GM18907 (cell line): ENCODE measurements at regions not wholly inside any gene's neighbourhood (a gene's known extent, or its start where the extent isn't known, plus 50 kb on each side); places are given as distances from the start of the nearest gene placed in this dataset.

Experiments
- ATAC-seq: cut with Tn5 transposase; IDR thresholded peaks from one replicate; pipeline ENCODE4 v1.9.1; 2021; ENCODE audit warnings: mild to moderate bottlenecking, moderate library complexity; ENCODE audit not compliant: unreplicated experiment

DNA sequence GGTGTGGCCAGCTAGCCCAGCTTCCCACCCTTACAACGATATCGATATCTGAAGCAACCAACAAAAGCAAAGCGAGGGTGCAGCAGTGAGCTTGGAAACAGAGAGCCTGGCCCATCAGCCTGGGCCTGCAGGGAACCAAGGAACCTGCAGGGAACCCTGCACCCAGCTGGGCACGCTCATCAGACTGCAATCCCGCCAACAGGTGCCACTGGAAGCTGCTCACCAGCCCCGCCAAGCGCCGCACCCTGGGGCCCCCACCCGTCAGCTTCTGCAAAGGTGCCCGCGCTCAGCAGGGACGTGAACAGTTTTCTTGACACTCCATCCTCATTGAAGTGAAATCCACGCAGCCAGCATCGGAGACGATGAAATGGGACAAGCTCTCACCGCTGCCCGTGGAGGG, 250.7 kb downstream of the RBFOX3 start:
- ATAC-seq: no peak

DNA sequence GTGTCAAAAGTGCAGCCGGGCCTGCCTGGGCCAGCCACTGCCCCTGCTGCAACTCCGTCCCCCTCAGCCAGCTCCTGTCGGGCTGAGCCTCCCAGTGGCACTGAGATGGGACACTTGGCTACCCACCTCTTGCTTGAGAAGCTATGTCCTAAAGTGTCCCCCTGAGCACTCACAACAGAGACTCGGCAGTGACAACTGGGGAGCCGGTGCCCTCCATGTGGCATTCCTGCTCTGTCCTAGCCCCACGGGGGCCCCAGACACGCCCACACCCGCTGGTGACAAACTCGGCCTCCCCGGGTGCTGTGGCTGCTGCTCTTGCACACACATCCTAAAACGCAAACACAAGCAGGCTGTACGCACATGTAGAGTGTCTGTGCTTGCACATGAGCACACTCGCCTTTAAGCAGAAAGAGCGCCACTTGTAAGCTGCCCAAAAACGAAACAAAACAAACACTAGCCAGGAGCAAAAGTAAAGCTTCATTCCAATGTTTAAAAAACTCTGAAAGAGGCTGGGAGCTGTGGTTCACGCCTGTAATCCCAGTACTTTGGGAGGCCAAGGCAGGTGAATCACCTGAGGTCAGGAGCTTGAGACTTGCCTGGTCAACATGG, 253.9 kb downstream of the RBFOX3 start:
- ATAC-seq: no peak

DNA sequence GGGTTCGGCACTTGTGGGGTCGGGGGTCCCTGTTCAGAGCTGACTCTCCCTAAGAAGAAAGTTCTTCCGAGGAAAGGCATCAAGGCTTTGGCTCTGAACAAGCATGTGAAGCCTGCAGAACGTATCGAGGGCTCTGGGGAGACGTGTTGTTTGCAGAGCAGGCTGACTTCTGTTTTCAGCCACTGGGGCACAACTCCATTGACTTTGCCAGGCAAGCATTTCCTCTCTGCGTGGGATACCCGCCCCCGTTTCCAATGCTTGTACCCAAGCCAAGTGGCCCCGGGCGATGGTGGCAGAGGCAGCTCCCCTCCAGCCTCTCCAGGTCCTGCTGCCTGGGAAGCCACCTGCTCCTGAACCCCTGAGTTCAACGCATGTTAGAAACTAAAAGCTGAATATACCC, 255.7 kb downstream of the RBFOX3 start:
- no peak for ATAC-seq

DNA sequence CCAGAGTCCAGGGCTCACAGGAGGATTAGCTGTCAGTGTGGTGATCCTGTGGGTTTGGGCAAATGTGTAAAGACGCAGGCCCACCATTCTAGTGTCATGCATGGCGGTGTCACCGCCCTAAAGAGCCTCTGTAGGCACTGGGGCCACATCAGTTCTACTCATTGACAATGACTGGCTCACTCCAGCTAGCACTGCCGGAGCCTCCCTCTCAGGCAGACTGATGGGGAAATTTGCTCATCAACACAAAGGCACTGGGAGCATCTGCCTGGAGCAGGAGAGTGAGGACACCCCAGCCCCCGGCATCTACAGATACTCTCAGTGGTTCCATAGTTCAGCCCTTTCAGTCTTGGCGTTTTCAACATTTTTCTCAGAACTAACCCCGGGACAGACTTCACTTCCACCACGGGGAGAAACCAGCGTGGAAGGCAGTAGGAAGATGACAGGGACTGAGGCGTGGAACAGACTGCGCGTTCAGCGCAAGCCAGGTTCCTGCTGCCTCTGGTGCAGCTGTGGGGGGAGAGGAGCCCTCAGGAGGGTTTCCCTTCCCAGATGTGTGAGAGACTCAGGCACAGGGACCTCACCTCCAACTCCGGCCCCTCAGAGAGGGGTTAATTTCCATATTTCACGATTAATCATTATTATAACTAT, 256.6 kb downstream of the RBFOX3 start:
- no peak for ATAC-seq

DNA sequence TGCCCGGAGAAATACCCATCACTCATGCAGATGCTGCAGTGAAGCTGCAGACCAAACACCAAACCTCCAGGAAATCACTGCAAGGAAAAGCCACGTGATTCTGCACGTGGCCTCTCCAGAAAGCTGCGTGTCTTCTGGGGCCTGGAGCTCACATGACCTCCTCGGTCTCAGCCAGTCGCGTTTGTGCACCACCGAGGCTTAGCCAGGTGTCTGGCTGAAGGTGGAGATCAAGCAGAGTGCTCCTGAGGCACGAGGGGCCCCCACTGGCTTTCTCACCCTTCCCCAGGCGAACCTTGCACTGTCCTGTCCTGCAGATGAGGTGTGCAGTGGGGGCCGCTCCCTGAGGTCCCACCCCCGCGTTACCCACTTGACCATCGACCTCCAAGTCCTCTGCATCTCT, 257.3 kb downstream of the RBFOX3 start:
- ATAC-seq: no peak

DNA sequence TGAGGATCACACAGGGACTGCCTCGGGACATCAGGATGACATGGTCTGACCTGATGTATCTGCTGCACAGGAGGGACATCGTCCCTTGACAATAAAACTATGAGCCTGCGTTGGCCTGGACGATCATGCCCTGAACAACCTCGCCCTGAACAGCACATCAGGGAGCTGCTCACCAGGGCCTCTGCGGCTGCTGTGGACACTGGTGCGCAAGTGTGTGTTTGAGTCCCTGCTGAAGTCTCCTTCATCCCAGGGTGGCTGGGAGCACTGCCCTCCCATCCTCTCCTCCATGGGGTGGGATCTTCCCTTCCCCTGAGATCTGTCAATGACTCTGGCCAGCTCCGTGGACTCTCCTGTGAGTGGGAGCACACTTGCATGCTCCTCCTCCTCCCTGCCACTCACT, 257.8 kb downstream of the RBFOX3 start:
- no peak for ATAC-seq

DNA sequence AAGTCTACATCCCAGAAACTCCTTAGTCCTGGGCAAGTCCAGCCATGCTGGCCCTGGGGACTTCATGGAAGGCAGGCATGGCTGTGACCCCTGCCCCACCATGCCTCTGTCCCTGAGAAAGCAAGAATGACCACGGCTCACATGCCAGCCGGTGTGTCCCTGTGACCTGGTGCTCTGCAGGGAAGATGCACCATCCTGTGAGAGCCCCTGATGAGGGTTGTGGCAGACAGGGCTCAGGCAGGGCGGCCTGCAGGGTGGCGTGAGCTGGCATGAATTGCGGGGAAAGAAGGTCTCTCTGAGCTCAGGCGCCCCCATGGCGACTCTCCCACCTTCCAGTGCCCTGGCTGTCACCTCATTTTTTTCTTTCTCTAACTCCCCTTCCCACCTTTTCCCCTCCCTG, 260.3 kb downstream of the RBFOX3 start:
- ATAC-seq: no peak

DNA sequence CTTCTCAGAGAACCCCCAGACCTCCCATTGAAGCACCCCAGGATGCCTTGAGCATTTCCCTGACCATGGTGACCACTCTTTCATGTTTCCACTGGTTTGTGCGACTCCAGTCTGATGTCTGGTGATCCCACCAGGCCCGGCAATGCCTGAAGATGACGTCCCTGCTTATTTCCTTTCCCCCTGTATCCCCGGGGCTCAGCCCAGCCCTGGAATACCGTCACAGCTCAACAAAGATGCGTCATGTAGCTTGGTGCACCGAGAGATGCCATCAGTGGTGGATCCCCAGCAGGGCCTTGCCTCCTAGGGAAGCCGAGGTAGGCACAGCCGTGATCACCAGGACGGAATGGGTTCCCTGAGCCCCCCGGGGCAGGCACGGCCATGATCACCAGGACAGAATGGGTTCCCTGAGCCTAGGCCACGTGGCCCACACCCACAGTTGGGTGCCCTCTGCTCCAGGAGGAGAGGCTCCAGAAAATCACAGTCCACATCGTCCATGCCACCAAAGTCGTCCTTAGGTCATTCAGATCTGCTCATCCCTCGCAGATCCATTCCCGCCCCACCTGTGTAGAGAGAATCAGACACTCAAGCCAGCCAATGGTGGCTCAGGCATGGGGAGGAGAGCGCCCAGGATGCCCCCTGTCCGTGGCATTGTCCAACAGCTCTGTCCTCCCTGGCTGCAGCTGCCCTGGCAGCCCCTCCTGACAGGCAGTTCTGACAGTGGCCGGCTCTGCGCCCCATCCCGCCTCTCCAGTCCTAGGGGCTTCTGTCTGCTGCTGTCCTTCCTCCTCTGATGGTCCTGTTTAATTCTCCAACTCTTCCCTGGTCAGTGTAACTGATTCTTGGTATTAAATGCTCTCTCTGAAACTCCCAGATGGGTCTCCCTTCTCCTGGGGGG, 261.1 kb downstream of the RBFOX3 start:
- ATAC-seq: no peak

DNA sequence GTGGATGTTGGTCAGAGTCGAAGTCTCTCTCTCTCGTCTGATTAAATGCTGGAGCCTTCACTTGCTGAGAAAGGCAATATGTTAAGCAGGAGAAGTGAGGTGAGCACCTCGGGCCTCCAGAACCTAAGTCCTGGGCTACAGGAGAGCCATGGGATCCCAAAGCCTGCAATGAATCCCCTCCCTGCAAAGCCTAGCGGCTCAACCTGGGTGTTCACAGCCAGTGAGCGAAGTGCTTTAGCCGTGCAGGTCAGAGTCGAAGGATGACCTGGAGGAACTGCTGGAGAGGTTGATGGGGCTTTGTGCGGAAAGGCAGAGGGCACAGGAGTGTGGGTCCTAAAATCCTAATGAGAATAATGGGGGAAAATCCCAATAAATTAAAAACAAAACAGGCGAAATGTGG, 267.8 kb downstream of the ENGASE start:
- no peak for ATAC-seq

DNA sequence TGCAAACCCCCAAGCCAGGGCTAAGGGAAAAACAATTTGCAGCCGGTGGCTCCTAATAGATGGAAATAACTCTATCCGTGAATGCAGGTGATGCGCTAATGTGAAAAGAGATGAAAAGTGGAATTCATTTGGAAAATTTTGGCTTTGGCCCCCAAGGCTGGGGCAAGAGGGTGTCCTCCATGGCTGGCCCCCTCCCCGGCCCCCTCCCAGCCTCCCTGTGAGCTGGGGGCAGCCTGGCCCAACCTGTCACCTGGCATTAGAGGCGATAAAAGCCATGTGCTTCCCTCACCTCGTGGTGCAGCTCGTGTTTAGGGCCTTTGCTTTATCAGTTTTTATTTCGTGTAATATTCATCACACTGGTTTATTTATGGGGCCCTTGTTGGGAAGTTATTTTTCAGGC, 267.2 kb downstream of the ENGASE start:
- ATAC-seq: no peak

DNA sequence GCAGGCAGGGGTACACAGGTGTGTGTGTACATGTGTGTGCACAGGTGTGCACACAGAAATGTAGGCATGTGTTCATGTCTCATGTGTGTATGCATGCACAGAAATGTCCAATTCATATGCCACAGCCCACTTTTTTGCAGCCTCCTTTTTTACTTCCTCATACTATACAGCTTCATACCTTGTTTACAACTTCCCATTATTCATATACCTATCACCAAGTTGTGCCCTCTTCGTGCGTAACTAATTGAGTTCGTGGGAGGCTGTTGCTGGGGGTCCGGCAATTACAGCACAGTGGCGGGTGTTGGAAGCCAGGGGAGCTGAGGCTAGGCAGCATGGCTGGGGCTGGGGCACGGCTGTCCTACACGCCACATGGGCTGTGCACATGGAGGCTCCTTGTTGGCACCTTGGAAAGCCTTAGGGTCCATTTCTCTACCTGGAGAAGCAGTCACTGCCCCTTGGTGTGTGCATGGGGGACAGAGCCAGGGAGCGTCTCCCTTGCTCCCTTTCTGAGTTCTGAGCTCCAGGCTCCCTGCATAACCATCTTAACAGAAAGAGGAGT, 266.7 kb downstream of the ENGASE start:
- peak; percentile 10 for ATAC-seq

DNA sequence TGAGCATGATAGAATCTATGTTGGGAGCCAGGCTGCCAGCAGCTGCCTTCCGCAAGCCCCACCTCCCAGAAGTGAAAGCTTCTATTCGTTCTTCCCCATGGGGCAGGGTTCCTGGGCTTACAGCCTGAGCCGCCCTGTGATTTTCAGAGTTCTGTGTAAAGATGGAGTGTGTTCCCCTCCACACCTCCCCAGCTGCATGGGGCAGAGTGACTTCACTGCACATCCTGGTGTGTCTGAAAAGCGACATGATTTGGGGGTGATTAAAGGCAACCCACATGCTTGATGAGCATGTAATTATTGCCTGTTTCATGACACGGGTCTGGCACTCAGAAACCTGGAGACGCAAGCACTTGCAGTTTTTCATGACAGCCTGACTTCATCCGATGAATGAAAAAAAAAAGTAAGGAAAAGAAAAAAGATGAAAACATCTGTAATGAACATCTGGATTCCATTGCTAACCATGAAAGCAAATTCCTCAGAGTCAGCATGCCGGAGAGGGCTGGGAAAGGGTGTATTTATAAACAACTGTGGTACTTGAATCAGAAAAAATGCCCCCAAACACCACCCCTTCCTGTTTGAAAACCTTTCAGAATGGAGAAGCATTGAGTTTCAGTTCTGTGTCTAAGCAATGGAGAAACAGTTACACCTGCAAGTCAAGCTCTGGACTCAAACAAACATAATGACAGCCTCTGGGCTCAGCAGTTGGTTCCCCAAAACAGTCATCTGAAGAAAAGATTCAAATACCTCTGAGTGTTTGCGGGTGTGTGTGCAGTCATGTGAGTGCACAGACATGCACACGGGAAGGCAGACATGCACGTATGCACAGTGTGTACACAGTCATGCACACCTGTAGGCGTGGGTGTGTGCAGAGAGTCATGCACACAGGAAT, 266.0 kb downstream of the ENGASE start:
- ATAC-seq: peak; percentile 68

DNA sequence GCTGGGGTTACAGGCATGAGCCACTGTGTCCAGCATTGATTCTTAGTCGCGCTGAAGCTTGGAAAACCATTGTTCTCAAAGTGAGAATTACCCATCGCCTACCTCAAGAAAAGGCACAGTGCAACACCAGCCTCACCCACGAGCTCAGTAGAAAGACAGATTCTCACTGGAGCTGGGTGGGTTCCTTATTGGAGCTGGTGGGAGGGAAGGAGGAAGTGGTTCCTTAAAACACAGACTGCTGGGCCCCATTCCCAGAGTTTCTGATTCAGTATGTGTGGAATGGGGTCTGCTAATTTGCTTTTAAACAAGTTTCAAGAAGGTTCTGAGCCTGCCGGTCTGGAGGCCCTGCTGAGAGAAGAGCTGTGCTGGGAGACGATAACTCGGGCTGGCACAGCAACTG, 264.7 kb downstream of the ENGASE start:
- no peak for ATAC-seq

DNA sequence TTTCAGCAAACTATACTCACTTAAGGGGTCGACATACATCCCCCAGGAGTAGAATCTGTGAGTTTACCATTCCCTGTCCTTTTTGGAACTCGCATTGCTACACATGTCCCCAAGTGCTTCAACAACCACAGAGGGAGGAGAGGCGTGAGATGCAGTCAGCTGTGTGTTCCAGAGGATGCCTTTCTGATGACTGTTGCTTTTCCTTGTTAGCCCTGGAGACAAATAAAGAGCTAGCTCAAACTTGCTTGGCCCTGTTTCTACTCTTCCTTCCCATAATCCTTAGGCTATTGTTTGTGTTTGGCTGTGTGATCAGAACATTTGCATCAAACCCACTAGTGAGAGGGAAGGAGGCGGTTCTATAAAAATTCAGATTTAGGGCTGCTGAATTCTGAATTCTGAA, 264.0 kb downstream of the ENGASE start:
- ATAC-seq: no peak

DNA sequence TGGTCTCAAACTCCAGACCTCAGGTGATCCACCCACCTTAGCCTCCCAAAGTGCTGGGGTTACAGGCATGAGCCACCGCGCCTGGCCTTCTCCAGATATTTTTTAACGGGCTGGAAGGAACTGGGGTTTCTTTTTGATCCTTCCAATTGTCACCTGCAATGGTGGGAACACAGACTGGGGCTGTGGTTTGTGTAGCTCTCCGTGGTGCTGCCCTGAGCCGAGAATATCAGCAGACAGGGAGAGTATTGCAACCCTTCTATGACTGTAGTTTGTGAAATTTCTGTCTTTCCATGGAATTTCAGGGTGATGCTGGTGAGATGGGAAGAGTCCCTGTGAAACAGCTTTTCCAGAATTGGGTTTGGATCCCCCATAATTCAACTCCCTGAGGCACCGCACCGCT, 263.5 kb downstream of the ENGASE start:
- ATAC-seq: no peak

DNA sequence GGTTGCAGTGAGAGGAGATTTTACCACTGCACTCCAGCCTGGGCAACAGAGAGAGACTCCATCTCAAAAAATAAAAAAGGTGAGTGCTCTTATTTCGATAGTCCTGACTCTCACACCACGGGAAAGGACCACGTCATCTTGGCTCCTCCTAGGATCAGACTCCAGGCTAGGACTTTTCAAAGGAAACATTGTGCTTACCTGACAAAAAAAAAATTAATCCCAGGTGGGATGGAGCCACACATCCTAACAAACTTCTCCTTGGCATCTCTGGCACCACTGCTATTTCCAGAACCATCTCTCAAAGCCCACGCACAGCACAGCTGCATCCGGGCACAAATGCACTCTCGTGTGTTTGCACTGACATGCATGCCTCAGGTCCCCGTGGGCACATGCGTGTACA, 262.4 kb downstream of the ENGASE start:
- ATAC-seq: no peak

DNA sequence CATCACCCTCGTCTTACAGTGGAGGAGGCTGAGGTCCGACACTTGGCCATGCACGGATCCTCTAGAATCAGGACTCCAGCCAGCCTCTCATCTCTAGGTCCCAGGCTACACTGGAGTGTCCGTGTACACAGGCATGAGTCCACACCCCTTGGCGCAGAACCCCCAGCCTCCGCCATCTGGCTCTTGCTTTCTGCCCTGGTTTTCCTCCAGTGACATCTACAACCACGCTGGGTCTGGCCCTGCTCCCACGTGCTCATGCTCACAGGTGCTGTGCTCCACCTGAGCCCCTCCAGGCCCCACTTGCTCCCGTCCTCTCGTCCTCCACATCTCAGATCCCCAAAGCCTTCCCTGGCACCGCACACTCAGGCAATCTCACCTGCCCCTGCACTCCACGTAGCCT, 260.8 kb downstream of the ENGASE start:
- no peak for ATAC-seq

DNA sequence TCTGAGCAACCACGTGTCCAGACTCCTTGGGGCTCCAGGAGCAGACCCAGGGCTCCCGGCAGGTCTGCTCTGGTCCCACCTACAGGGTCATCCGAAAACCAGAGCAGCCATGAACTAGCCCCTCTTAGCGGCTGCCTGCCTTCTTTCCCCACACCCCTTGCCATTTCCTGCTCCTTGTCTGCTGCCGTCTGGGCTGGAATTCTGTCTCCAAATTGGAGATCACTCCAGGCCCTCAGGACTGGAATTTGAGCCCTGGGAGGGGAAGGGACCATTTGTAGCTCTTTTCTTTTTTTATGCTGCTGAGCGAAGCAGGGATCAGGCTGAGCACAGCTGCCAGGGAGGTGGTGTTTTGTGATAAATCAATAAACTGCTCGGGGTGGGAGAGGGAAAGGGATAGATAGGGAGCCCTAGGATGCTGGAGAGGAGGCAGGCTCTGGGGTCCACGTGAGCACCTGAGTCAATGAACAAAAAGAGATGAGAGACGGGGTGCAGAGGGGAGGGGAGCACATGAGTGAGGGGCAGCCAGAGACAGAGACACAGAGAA, 257.5 kb downstream of the ENGASE start:
- ATAC-seq: no peak

DNA sequence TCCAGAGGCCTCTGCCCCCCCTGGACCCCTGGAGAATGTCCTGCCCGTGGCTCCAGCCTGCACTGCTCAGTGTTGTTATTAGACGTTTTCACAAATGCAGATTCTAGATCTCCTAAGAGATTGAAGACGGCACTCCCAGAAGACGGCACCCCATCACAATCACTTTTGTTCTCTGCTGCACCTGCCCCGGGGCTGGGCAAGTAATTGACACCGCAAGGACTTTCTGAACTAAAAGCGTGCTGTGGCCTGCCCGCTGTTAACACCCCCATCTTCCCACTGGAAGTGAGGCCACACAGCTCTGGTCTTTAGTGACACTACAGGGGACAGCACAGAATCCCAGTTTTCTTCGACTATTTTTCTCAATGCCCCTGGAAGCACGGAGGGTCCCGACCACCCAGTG, 256.9 kb downstream of the ENGASE start:
- no peak for ATAC-seq

DNA sequence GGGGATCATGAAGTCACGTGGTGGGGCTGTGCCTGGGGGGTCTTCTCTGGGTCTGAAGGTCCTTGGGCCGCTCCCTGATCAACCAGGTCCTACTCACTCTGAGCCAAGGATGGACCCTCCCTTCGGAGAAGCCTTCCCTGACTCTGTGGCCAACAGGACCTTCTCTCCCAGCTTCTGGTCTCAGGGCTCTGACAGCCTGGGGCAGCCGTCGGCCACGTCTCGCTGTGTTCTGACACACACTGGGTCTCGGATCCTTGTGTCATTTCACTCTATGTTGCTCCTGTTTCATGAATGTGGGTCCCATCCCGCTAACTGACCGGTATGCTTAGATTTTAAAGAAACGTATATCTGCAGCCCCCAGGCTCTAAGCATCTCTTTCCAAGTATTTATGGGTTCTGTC, 256.1 kb downstream of the ENGASE start:
- ATAC-seq: no peak

DNA sequence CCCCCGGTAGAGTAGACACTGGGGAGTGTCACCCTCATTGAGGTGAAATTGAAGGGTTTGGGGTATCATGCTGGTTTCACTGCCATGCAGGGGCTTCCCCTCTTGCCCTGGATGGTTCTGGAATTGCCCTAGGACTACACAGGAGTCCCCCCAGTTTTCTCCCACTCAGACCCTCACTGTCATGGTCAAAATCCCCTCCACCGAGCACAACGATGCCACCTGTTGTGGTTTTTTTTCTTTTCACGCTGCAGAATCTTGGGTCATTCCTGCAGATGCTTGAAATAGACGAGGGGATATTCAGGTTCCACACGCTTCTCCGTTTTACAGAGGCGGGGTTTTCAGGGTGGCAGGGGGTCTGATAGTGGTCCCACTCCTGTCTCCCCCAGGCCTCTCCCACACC, 255.6 kb downstream of the ENGASE start:
- ATAC-seq: no peak
